Stomach (tissue), 4 donors: ENCODE measurements at regions not wholly inside any gene's neighbourhood (a gene's known extent, or its start where the extent isn't known, plus 50 kb on each side); places are given as distances from the start of the nearest gene placed in this dataset.

Source experiments
- CTCF ChIP-seq, 7 experiments: fragments of 450-650 bp in 4 of 7; fragments of 200-600 bp in 3 of 7; sonication (generic) in 3 of 7; IDR thresholded peaks; one replicate each; pipeline ENCODE4 v1.5.1; 2016 to 2019; ENCODE audit warnings: antibody characterized with exemption in 7 of 7, control low read depth in 2 of 7, mild to moderate bottlenecking in 1 of 7
- EP300 ChIP-seq: sonication (generic); formaldehyde crosslinking; IDR thresholded peaks from one replicate; pipeline ENCODE4 v1.6.1; 2017; ENCODE audit warnings: antibody characterized with exemption
- POLR2A ChIP-seq, 4 donors: fragments of 450-650 bp; IDR thresholded peaks; one replicate each; pipeline ENCODE4 v1.6.1; 2016; ENCODE audit warnings: antibody characterized with exemption in 4 of 4, control low read depth in 2 of 4, mild to moderate bottlenecking in 1 of 4, moderate library complexity in 1 of 4

GRCh38 chr3:87856126-87856525 lies 202.7 kb downstream of the CGGBP1 start:
- no peak for TF ChIP-seq CTCF (IDR thresholded peaks at IDR 0.05)
- TF ChIP-seq POLR2A (IDR thresholded peaks at IDR 0.05), result no peak
- no peak for TF ChIP-seq EP300
